WTC11 (cell line): ENCODE measurements at regions not wholly inside any gene's neighbourhood (a gene's known extent, or its start where the extent isn't known, plus 50 kb on each side); places are given as distances from the start of the nearest gene placed in this dataset.

Source experiments
- ATAC-seq: fragments of 200-7000 bp; cut with Tn5 transposase; 2 replicates; pipeline ENCODE4 v1.10.0; 2021; ENCODE audit warnings: mild to moderate bottlenecking, moderate library complexity
- CTCF ChIA-PET: fragments of 300-600 bp; sonication (Branson Sonifier 250); formaldehyde crosslinking; loops from one replicate; lab custom pipeline; 2021; ENCODE audit warnings: antibody characterized with exemption; lab: Charles Lee
- POLR2A ChIA-PET: fragments of 350-600 bp; sonication (Branson Sonifier 250); formaldehyde crosslinking; loops from one replicate; lab custom pipeline; 2021; ENCODE audit warnings: antibody characterized with exemption; lab: Charles Lee
- DNase-seq: peaks from one replicate; pipeline ENCODE4 v3.0.0; 2021; ENCODE audit warnings: low spot score
- H3K27ac Mint-ChIP-seq: 2 replicates; pipeline ENCODE4 v1.8.0; 2021; ENCODE audit warnings: mixed read lengths
- H3K27me3 Mint-ChIP-seq: 2 replicates; pipeline ENCODE4 v1.8.0; 2021; ENCODE audit warnings: low read depth, mild to moderate bottlenecking, moderate library complexity, mixed read lengths
- H3K36me3 Mint-ChIP-seq: 2 replicates; pipeline ENCODE4 v1.8.0; 2021; ENCODE audit warnings: mixed read lengths
- H3K4me1 Mint-ChIP-seq: 2 replicates; pipeline ENCODE4 v1.8.0; 2022; ENCODE audit warnings: mixed read lengths
- H3K4me3 Mint-ChIP-seq: 2 replicates; pipeline ENCODE4 v1.8.0; 2021; ENCODE audit warnings: mild to moderate bottlenecking, moderate library complexity, mixed read lengths
- H3K9me3 Mint-ChIP-seq: 2 replicates; pipeline ENCODE4 v1.8.0; 2021; ENCODE audit warnings: mixed read lengths
- ATF1 ChIP-seq: sonication (generic); formaldehyde crosslinking; IDR thresholded peaks from 2 replicates; pipeline ENCODE4 v1.8.1; 2023; ENCODE audit warnings: mild to moderate bottlenecking, moderate library complexity, missing genetic modification reagents
- NFE2L1 ChIP-seq: sonication (generic); formaldehyde crosslinking; IDR thresholded peaks from 2 replicates; pipeline ENCODE4 v1.8.1; 2023; ENCODE audit warnings: missing genetic modification reagents
- NFYB ChIP-seq: sonication (generic); formaldehyde crosslinking; conservative IDR thresholded peaks from 2 replicates; pipeline ENCODE4 v1.8.0; 2022; ENCODE audit warnings: low read depth, missing genetic modification reagents
- RELA ChIP-seq: sonication (generic); formaldehyde crosslinking; IDR thresholded peaks from 2 replicates; pipeline ENCODE4 v1.8.1; 2022; ENCODE audit warnings: missing genetic modification reagents, mild to moderate bottlenecking, borderline replicate concordance
- RORB ChIP-seq: fragments of 250-450 bp; sonication (Bioruptor Pico); IDR thresholded peaks from 2 replicates; pipeline ENCODE4 v1.9.0; 2021; ENCODE audit warnings: mild to moderate bottlenecking
- SMAD4 ChIP-seq: sonication (generic); formaldehyde crosslinking; IDR thresholded peaks from 2 replicates; pipeline ENCODE4 v1.8.0; 2022; ENCODE audit warnings: mild to moderate bottlenecking, missing genetic modification reagents
- SOX15 ChIP-seq: fragments of 250-450 bp; sonication (Bioruptor Pico); IDR thresholded peaks from 2 replicates; pipeline ENCODE4 v1.9.0; 2021; ENCODE audit warnings: mild to moderate bottlenecking
- ZNF138 ChIP-seq: sonication (generic); formaldehyde crosslinking; conservative IDR thresholded peaks from 2 replicates; pipeline ENCODE4 v1.8.1; 2022; ENCODE audit warnings: mild to moderate bottlenecking, moderate library complexity, missing genetic modification reagents
- ZNF317 ChIP-seq: sonication (generic); formaldehyde crosslinking; IDR thresholded peaks from 2 replicates; pipeline ENCODE4 v1.8.1; 2023; ENCODE audit warnings: low read depth, mild to moderate bottlenecking, moderate library complexity, missing genetic modification reagents, borderline replicate concordance
- ZNF423 ChIP-seq: fragments of 250-450 bp; sonication (Bioruptor Pico); IDR thresholded peaks from 2 replicates; pipeline ENCODE4 v2.1.2; 2022; ENCODE audit warnings: mild to moderate bottlenecking, moderate library complexity
- TF ChIP-seq, protein P1 (sequence below): fragments of 250-450 bp; sonication (Bioruptor Pico); conservative IDR thresholded peaks from 2 replicates; pipeline ENCODE4 v1.9.0; 2021; ENCODE audit warnings: mild to moderate bottlenecking
- TF ChIP-seq, protein P2 (sequence below): sonication (generic); formaldehyde crosslinking; IDR thresholded peaks from 2 replicates; pipeline ENCODE4 v1.8.1; 2023; ENCODE audit warnings: mild to moderate bottlenecking, missing genetic modification reagents
- TF ChIP-seq, protein P3 (sequence below): fragments of 250-450 bp; sonication (Bioruptor Pico); IDR thresholded peaks from 2 replicates; pipeline ENCODE4 v1.9.0; 2021; ENCODE audit warnings: mild to moderate bottlenecking
- TF ChIP-seq, protein P4 (sequence below): sonication (generic); formaldehyde crosslinking; IDR thresholded peaks from 2 replicates; pipeline ENCODE4 v1.8.1; 2023; ENCODE audit warnings: mild to moderate bottlenecking, missing genetic modification reagents, borderline replicate concordance
- TF ChIP-seq, protein P5 (sequence below): sonication (generic); formaldehyde crosslinking; IDR thresholded peaks from 2 replicates; pipeline ENCODE4 v1.8.0; 2022; ENCODE audit warnings: mild to moderate bottlenecking, missing genetic modification reagents
- TF ChIP-seq, protein P6 (sequence below): sonication (generic); formaldehyde crosslinking; IDR thresholded peaks from 2 replicates; pipeline ENCODE4 v1.8.0; 2022; ENCODE audit warnings: mild to moderate bottlenecking, missing genetic modification reagents
- TF ChIP-seq, protein P7 (sequence below): fragments of 250-450 bp; sonication (Bioruptor Pico); IDR thresholded peaks from 2 replicates; pipeline ENCODE4 v2.1.2; 2022; ENCODE audit warnings: mild to moderate bottlenecking, moderate library complexity

DNA sequence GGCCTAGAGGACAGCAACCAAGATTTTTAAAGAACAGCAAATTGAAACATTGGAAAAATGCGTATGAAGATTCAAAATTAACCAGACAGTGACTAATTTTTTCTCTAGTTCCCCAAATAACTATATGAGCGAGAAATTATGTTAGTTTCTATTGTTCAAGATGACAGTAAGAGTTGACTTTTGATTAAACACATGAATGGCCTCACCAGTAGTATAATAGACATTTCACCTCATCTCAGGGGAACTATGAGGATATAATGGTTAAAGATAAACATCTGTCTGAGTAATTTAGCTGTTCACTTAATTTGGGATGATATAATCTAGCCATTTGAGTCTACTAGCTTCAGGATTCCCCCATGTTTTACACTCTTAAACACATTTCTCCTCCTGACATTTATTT is 380.9 kb upstream of the NWD2 start:
- TF ChIP-seq ATF1 (CRISPR knock-in tag): no peak
- TF ChIP-seq NFYB (CRISPR knock-in tag): no peak
- TF ChIP-seq, protein P1, sequence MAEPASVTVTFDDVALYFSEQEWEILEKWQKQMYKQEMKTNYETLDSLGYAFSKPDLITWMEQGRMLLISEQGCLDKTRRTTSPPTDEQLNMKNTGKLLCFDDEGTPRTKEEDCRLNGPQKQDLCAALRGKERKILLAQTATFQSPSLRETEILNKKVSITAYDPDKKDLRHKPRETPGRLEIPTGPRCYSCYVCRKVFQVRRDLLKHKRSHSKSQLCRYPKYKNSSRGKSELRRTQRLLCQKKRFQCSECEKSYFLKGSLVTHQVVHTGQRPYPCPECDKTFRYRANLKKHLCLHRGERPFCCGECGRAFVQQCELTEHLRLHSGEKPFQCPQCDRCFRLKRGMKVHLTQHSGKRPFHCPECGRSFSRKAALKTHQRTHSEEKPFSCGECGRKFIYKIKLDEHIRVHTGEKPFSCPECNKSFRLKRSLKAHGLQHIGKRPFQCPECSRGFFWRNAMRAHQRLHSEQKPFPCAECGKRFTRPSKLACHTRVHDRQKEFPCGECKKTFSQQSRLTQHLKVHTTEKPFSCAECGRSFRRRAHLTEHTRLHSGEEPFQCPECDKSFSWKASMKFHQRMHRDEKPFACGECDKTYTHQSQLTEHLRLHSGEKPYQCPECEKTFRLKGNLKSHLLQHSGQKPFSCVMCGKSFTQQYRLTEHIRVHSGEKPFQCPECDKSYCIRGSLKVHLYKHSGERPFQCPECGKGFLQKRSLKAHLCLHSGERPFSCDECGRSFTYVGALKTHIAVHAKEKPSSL (CRISPR knock-in tag): no peak
- TF ChIP-seq SMAD4 (CRISPR knock-in tag): no peak
- TF ChIP-seq RORB (CRISPR knock-in tag): no peak
- TF ChIP-seq, protein P2, sequence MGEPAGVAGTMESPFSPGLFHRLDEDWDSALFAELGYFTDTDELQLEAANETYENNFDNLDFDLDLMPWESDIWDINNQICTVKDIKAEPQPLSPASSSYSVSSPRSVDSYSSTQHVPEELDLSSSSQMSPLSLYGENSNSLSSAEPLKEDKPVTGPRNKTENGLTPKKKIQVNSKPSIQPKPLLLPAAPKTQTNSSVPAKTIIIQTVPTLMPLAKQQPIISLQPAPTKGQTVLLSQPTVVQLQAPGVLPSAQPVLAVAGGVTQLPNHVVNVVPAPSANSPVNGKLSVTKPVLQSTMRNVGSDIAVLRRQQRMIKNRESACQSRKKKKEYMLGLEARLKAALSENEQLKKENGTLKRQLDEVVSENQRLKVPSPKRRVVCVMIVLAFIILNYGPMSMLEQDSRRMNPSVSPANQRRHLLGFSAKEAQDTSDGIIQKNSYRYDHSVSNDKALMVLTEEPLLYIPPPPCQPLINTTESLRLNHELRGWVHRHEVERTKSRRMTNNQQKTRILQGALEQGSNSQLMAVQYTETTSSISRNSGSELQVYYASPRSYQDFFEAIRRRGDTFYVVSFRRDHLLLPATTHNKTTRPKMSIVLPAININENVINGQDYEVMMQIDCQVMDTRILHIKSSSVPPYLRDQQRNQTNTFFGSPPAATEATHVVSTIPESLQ: no peak
- TF ChIP-seq ZNF423 (CRISPR knock-in tag): no peak
- no peak for TF ChIP-seq ZNF317 (CRISPR knock-in tag)
- TF ChIP-seq, protein P3, sequence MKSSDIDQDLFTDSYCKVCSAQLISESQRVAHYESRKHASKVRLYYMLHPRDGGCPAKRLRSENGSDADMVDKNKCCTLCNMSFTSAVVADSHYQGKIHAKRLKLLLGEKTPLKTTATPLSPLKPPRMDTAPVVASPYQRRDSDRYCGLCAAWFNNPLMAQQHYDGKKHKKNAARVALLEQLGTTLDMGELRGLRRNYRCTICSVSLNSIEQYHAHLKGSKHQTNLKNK (CRISPR knock-in tag): no peak
- TF ChIP-seq SOX15 (CRISPR knock-in tag): no peak
- TF ChIP-seq RELA: no peak
- TF ChIP-seq, protein P4, sequence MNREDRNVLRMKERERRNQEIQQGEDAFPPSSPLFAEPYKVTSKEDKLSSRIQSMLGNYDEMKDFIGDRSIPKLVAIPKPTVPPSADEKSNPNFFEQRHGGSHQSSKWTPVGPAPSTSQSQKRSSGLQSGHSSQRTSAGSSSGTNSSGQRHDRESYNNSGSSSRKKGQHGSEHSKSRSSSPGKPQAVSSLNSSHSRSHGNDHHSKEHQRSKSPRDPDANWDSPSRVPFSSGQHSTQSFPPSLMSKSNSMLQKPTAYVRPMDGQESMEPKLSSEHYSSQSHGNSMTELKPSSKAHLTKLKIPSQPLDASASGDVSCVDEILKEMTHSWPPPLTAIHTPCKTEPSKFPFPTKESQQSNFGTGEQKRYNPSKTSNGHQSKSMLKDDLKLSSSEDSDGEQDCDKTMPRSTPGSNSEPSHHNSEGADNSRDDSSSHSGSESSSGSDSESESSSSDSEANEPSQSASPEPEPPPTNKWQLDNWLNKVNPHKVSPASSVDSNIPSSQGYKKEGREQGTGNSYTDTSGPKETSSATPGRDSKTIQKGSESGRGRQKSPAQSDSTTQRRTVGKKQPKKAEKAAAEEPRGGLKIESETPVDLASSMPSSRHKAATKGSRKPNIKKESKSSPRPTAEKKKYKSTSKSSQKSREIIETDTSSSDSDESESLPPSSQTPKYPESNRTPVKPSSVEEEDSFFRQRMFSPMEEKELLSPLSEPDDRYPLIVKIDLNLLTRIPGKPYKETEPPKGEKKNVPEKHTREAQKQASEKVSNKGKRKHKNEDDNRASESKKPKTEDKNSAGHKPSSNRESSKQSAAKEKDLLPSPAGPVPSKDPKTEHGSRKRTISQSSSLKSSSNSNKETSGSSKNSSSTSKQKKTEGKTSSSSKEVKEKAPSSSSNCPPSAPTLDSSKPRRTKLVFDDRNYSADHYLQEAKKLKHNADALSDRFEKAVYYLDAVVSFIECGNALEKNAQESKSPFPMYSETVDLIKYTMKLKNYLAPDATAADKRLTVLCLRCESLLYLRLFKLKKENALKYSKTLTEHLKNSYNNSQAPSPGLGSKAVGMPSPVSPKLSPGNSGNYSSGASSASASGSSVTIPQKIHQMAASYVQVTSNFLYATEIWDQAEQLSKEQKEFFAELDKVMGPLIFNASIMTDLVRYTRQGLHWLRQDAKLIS (CRISPR knock-in tag): no peak
- TF ChIP-seq, protein P5, sequence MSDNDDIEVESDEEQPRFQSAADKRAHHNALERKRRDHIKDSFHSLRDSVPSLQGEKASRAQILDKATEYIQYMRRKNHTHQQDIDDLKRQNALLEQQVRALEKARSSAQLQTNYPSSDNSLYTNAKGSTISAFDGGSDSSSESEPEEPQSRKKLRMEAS (CRISPR knock-in tag): no peak
- H3K27me3 Mint-ChIP-seq: no peaks in the 10 kb centered on the region
- H3K4me3 Mint-ChIP-seq: no peak overlapping the region
- H3K4me1 Mint-ChIP-seq: no peaks in the 10 kb centered on the region
- no peak for ATAC-seq
- H3K27ac Mint-ChIP-seq: no peak overlapping the region
- ChIA-PET CTCF (no interaction called here), POLR2A (no interaction called here)
- DNase-seq: no peak
- H3K9me3 Mint-ChIP-seq: peaks cover 8% of the 10 kb centered on the region
- H3K36me3 Mint-ChIP-seq: no peaks in the 10 kb centered on the region

DNA sequence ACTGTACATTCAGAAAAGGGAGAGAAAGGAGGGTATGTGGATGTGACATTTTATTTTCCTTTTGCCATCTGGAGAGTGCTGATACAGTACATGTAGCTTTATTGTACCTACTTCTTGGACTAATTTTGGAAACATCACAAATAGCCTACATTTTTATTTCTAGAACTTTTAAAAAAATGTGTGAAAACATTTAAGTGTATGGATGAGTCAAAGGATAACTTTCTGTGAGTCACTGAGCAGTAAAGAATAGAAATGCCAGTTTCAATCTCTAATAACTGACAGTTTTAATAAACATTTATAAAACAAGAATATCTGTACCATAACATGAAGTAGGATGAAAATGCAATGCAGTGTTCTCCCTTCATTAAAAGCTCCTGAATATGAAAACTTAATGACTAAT is 374.4 kb upstream of the NWD2 start:
- no peaks in the 10 kb centered on the region for H3K27me3 Mint-ChIP-seq
- TF ChIP-seq, protein P6, sequence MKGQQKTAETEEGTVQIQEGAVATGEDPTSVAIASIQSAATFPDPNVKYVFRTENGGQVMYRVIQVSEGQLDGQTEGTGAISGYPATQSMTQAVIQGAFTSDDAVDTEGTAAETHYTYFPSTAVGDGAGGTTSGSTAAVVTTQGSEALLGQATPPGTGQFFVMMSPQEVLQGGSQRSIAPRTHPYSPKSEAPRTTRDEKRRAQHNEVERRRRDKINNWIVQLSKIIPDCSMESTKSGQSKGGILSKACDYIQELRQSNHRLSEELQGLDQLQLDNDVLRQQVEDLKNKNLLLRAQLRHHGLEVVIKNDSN (CRISPR knock-in tag): no peak
- no peak for TF ChIP-seq SOX15 (CRISPR knock-in tag)
- no peak for TF ChIP-seq ZNF138 (CRISPR knock-in tag)
- TF ChIP-seq, protein P7, sequence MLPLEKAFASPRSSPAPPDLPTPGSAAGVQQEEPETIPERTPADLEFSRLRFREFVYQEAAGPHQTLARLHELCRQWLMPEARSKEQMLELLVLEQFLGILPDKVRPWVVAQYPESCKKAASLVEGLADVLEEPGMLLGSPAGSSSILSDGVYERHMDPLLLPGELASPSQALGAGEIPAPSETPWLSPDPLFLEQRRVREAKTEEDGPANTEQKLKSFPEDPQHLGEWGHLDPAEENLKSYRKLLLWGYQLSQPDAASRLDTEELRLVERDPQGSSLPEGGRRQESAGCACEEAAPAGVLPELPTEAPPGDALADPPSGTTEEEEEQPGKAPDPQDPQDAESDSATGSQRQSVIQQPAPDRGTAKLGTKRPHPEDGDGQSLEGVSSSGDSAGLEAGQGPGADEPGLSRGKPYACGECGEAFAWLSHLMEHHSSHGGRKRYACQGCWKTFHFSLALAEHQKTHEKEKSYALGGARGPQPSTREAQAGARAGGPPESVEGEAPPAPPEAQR (CRISPR knock-in tag): no peak
- no peak for TF ChIP-seq NFE2L1 (CRISPR knock-in tag)
- H3K4me1 Mint-ChIP-seq: 0 out of 2 replicates have a peak, but pooled peaks cover 5% of the 10 kb centered on the region
- ATAC-seq (no peak), DNase-seq (no peak)
- no peaks in the 10 kb centered on the region for H3K36me3 Mint-ChIP-seq
- H3K27ac Mint-ChIP-seq: no peak overlapping the region
- ChIA-PET CTCF (interaction anchor here (1.3 kb wide), 1 partner anchor 46 kb away, joined by 4 read pairs; no protein-coding TSS in a partner anchor), POLR2A (no interaction called here)
- no peaks in the 10 kb centered on the region for H3K9me3 Mint-ChIP-seq
- no peak overlapping the region for H3K4me3 Mint-ChIP-seq
